Testis (tissue), 2 donors: ENCODE measurements at regions not wholly inside any gene's neighbourhood (a gene's known extent, or its start where the extent isn't known, plus 50 kb on each side); places are given as distances from the start of the nearest gene placed in this dataset.

Experiments used
- CTCF ChIP-seq, 3 experiments: fragments of 450-650 bp in 2 of 3; fragments of 200-600 bp in 1 of 3; sonication (generic) in 1 of 3; IDR thresholded peaks; one replicate each; pipeline ENCODE4 v1.5.1; 2016 to 2019; ENCODE audit warnings: antibody characterized with exemption in 3 of 3, mild to moderate bottlenecking in 2 of 3, moderate library complexity in 1 of 3
- POLR2A ChIP-seq: fragments of 450-650 bp; IDR thresholded peaks from one replicate; pipeline ENCODE4 v1.6.1; 2017; ENCODE audit warnings: antibody characterized with exemption, mild to moderate bottlenecking, moderate library complexity

DNA sequence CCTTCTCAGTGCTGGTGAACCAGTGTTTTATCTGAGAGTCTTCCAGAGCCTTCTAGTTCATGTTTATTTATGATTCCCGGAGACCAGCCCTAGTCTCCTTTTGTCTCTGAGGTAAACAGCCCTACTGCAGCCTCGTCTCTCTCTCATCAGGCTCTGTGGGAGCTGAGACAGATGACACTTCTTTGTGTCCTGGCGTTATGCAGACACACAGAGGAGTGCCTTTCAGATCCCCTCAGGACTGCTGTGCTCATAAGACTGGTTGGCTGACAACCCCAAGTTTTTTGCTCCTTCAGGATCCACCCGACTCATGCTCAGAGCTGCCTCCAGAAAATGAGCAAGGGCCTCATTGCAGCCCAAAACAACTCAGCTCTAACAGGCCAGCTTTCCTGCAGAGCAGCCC lies 523.8 kb upstream of the SPHKAP start:
- TF ChIP-seq CTCF (IDR thresholded peaks at IDR 0.05) (no peak), POLR2A (no peak)
